ENCODE measurements at regions not wholly inside any gene's neighbourhood (a gene's known extent, or its start where the extent isn't known, plus 50 kb on each side); places are given as distances from the start of the nearest gene placed in this dataset.
"Not testable (repeated sequence)": the region's sequence is repeated elsewhere in the genome, so short reads cannot be mapped to it uniquely, and the experiment has no call there.

DNA sequence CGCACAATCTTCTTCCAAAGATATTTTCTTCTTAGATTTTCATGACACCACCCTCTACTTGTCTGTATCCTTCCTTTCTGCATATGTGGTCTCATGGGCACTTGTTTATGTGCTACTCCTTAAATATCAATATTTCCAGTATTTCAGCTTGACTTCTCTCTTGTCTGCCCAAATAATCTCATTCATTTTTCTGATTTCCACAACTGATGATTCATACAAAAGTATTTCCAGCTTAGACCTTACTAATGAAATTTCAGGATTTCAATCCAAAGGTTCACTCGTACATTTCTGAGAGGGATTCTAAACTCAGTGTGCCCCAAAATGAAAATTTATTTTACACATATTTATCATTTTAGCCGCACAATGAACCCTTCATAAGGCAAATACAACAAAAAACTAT lies 928.9 kb upstream of the C9orf72 start:
- Histone ChIP-seq H3K4me3 (no peak overlapping the region), H3K27me3 (no peaks in the 10 kb centered on the region), H3K36me3 (no peaks in the 10 kb centered on the region), H3K4me1 (no peaks in the 10 kb centered on the region), H3K9me3 (no peaks in the 10 kb centered on the region), H3K27ac (no peak overlapping the region)
- intact Hi-C loops (cut with DNase I), result no loop called here
- no peak for DNase-seq
- TF ChIP-seq CTCF (IDR thresholded peaks at IDR 0.05), result no peak
- 79 to 87% methylated on average over 3 of the region's 3 CpGs for WGBS, 2 donors

- DNase-seq, result no peak
- Histone ChIP-seq H3K27ac (no peak overlapping the region), H3K36me3 (no peaks in the 10 kb centered on the region), H3K9me3 (no peaks in the 10 kb centered on the region), H3K4me3 (no peak overlapping the region), H3K4me1 (no peaks in the 10 kb centered on the region), H3K27me3 (no peaks in the 10 kb centered on the region)
- WGBS, 2 donors, result 51 to 66% methylated on average over 2 of the region's 2 CpGs
- TF ChIP-seq CTCF (IDR thresholded peaks at IDR 0.05), result no peak
- no peak for TF ChIP-seq POLR2AphosphoS5 (IDR thresholded peaks at IDR 0.05)
- TF ChIP-seq POLR2A (IDR thresholded peaks at IDR 0.05), result no peak
- TF ChIP-seq EP300 (IDR thresholded peaks at IDR 0.05), result no peak
- intact Hi-C loops (cut with DNase I), result no loop called here
These were observed 929.5 kb upstream of the C9orf72 start for GRCh38 chr9:28502741-28503140.

DNA sequence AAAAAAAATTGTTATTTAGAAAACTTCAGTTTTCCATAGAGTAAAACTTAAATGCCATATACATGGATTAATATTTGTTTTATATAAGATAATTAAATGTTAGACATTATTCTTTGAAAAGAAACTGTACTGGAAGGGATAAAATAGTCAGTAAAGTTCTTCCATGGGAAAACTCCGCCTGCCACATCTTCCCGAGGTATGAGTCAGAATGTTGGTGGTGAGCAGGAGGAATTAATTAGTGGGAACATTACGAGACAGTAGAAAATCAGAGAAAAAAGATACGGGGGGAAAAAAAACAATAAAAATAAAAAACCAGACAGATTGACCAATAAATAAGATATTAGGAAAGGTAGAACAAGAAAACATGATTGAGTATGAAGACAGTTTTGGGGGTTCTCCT lies 930.3 kb upstream of the C9orf72 start:
- TF ChIP-seq POLR2A (IDR thresholded peaks at IDR 0.05) (no peak), CTCF (IDR thresholded peaks at IDR 0.05) (no peak), EP300 (IDR thresholded peaks at IDR 0.05) (no peak), POLR2AphosphoS5 (IDR thresholded peaks at IDR 0.05) (no peak)
- Histone ChIP-seq H3K4me1 (no peaks in the 10 kb centered on the region), H3K27ac (no peak overlapping the region), H3K9me3 (no peaks in the 10 kb centered on the region), H3K4me3 (no peak overlapping the region), H3K27me3 (no peaks in the 10 kb centered on the region), H3K36me3 (no peaks in the 10 kb centered on the region)
- 84 to 88% methylated on average over 4 of the region's 4 CpGs for WGBS, 2 donors
- intact Hi-C loops (cut with DNase I), result no loop called here
- no peak for DNase-seq

DNA sequence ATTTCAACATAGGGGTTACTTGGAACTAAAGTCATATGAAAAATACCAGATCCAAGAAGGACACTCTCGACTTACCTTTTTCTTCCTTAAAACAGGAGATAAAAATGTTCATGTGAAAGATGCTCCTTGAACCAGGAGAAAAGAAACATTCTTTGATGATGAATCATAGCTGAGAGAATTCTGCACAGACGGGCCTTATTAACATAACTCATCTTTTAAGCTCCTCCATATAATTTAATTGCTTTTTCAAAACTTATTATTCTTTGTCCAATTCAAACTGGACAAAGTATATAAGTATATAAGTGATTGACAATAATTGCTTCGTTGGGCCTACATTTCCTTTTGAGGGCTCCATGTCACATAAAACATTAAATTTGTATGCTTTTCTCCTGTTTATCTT lies 945.2 kb upstream of the C9orf72 start:
- Histone ChIP-seq H3K4me1 (no peaks in the 10 kb centered on the region), H3K36me3 (no peaks in the 10 kb centered on the region), H3K9me3 (no peaks in the 10 kb centered on the region), H3K27me3 (no peaks in the 10 kb centered on the region), H3K4me3 (no peak overlapping the region), H3K27ac (no peak overlapping the region)
- WGBS, 2 donors, result 53 to 74% methylated on average over 3 of the region's 3 CpGs
- no peak for TF ChIP-seq POLR2AphosphoS5 (IDR thresholded peaks at IDR 0.05)
- intact Hi-C loops (cut with DNase I), result loop anchor here (10.0 kb wide), 1 partner anchor 1996 kb away; no protein-coding TSS in a partner anchor
- no peak for DNase-seq

GRCh38 chr9:28524309-28524708 lies 951.0 kb upstream of the C9orf72 start:
- H3K4me3 ChIP-seq; H3K9me3 ChIP-seq; H3K27ac ChIP-seq; H3K4me1 ChIP-seq; H3K27me3 ChIP-seq; DNase-seq; intact Hi-C loops (cut with DNase I); H3K36me3 ChIP-seq: not testable (repeated sequence)
- 82 to 89% methylated on average over 6 of the region's 6 CpGs for WGBS, 2 donors

DNA sequence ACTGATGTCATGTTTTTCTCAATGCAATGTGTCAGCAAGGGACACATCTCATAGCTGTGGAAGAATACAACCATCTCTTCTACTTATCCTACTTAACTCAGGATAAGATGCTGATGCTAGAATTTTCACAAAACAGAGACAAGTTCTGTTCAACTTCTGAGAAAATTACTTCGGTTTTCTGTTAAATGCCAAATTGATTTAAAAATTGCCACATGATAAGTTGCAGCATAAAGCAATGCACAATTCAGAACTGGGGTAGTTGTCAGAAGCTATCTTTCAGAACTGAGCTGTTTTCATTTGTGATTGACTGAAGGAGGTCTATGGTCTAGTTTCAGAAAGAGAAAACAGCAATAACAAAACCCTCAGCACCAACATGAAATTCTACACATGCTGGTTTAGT lies 954.8 kb upstream of the C9orf72 start:
- Histone ChIP-seq H3K27ac (no peak overlapping the region), H3K4me3 (no peak overlapping the region), H3K27me3 (no peaks in the 10 kb centered on the region), H3K4me1 (no peaks in the 10 kb centered on the region), H3K9me3 (no peaks in the 10 kb centered on the region), H3K36me3 (no peaks in the 10 kb centered on the region)
- 81 to 89% methylated on average over 1 of the region's 1 CpG for WGBS, 2 donors
- no peak for DNase-seq
- TF ChIP-seq POLR2A (IDR thresholded peaks at IDR 0.05), result no peak
- TF ChIP-seq EP300 (IDR thresholded peaks at IDR 0.05), result no peak
- no peak for TF ChIP-seq POLR2AphosphoS5 (IDR thresholded peaks at IDR 0.05)
- intact Hi-C loops (cut with DNase I), result no loop called here

All from sigmoid colon (tissue), 6 donors.